GM12878 (cell line): ENCODE measurements at regions not wholly inside any gene's neighbourhood (a gene's known extent, or its start where the extent isn't known, plus 50 kb on each side); places are given as distances from the start of the nearest gene placed in this dataset.
A peak's percentile ranks its signal among the peaks of the same experiment; 100 is the strongest.

Experiments used
- ATAC-seq: fragments of 200-7000 bp; cut with Tn5 transposase; 3 replicates; pipeline ENCODE4 v1.9.1; 2020; ENCODE audit warnings: mild to moderate bottlenecking, moderate library complexity
- BruUV-seq: library from RNA; stranded (reverse); fragments of 400-500 nt; replicated peaks from 2 replicates; lab custom pipeline; 2021; lab: Mats Ljungman, UMichigan
- CTCF ChIA-PET: fragments of 300-600 bp; sonication (Branson Sonifier 250); formaldehyde crosslinking; extraction: SDS; loops from one replicate; lab custom pipeline; 2021; ENCODE audit warnings: inconsistent platforms; lab: Yijun Ruan, JAX
- POLR2A ChIA-PET: fragments of 350-600 bp; formaldehyde crosslinking; extraction: SDS; loops from one replicate; lab custom pipeline; 2021; ENCODE audit warnings: inconsistent platforms; lab: Charles Lee
- RAD21 ChIA-PET: fragments of 300-600 bp; sonication (Branson Sonifier 250); formaldehyde crosslinking; loops from one replicate; lab custom pipeline; 2023; ENCODE audit warnings: antibody characterized with exemption; ENCODE audit not compliant: unreplicated experiment; lab: Charles Lee
- SMC1A ChIA-PET: fragments of 300-600 bp; sonication (Branson Sonifier 250); formaldehyde crosslinking; loops from one replicate; lab custom pipeline; 2023; ENCODE audit not compliant: unreplicated experiment, uncharacterized antibody; lab: Charles Lee
- DNase-seq: peaks from one replicate; pipeline ENCODE4 v3.0.0-alpha.2; 2011; ENCODE audit warnings: low read depth, low spot score
- FAIRE-seq: peaks from 3 replicates; lab custom pipeline; 2011; peaks lifted over from hg19 to GRCh38; lab: Jason Lieb, UNC
- H2AFZ ChIP-seq: 2 replicates; pipeline ENCODE4 v1.6.0; 2011; ENCODE audit warnings: low read depth, low read length, control low read depth; ENCODE audit not compliant: control insufficient read depth
- H3K27ac ChIP-seq: 2 replicates; pipeline ENCODE4 v1.5.1; 2011; ENCODE audit warnings: control low read depth; ENCODE audit not compliant: control insufficient read depth, insufficient read depth
- H3K27me3 ChIP-seq, 2 experiments: replicated peaks in 1 of 2; 2 replicates each; pipeline versions ENCODE4 v1.6.0 to v1.6.1; 2011; ENCODE audit warnings: low read length in 1 of 2; ENCODE audit not compliant: control insufficient read depth in 2 of 2, insufficient read depth in 2 of 2
- H3K36me3 ChIP-seq, 2 experiments: 2 replicates each; pipeline ENCODE4 v1.5.1; 2011; ENCODE audit warnings: low read length in 1 of 2; ENCODE audit not compliant: control insufficient read depth in 2 of 2, insufficient read depth in 2 of 2
- H3K4me1 ChIP-seq: 2 replicates; pipeline ENCODE4 v1.6.1; 2011; ENCODE audit warnings: mild to moderate bottlenecking, low read length, moderate library complexity, mixed read lengths; ENCODE audit not compliant: control insufficient read depth, insufficient read depth
- H3K4me2 ChIP-seq: 2 replicates; pipeline ENCODE4 v1.6.0; 2011; ENCODE audit warnings: control low read depth; ENCODE audit not compliant: control insufficient read depth, insufficient read depth
- H3K4me3 ChIP-seq: fragments of 200-600 bp; sonication (generic); 2 replicates; pipeline ENCODE4 v1.5.1; 2016
- H3K79me2 ChIP-seq: 2 replicates; pipeline ENCODE4 v1.6.0; 2011; ENCODE audit warnings: low read length; ENCODE audit not compliant: control insufficient read depth, insufficient read depth
- H3K9ac ChIP-seq: 2 replicates; pipeline ENCODE4 v1.8.0; 2011; ENCODE audit warnings: low read length, control low read depth, mixed read lengths; ENCODE audit not compliant: control insufficient read depth, insufficient read depth
- H3K9me3 ChIP-seq: replicated peaks from 3 replicates; pipeline ENCODE4 v1.5.1; 2011; ENCODE audit warnings: mild to moderate bottlenecking, low read length; ENCODE audit not compliant: control insufficient read depth, insufficient read depth
- H4K20me1 ChIP-seq: 2 replicates; pipeline ENCODE4 v1.6.0; 2011; ENCODE audit not compliant: control insufficient read depth, insufficient read depth
- BACH1 ChIP-seq: fragments of 450-650 bp; IDR thresholded peaks from 2 replicates; pipeline ENCODE4 v1.6.1; 2017; ENCODE audit warnings: mild to moderate bottlenecking, borderline replicate concordance
- CREB1 ChIP-seq: IDR thresholded peaks from 2 replicates; pipeline ENCODE4 v1.6.1; 2012; ENCODE audit warnings: low read depth, mild to moderate bottlenecking, inconsistent platforms
- CREM ChIP-seq: IDR thresholded peaks from 2 replicates; pipeline ENCODE4 v1.6.1; 2014; ENCODE audit warnings: antibody characterized with exemption, low read depth
- EP300 ChIP-seq, 2 experiments: fragments of 150-350 bp in 1 of 2; IDR thresholded peaks; 2 replicates each; pipeline ENCODE4 v1.6.1; 2011 to 2012; ENCODE audit warnings: low read depth in 2 of 2, low read length in 2 of 2, borderline replicate concordance in 1 of 2, improper control_type of control experiment in 1 of 2, inconsistent platforms in 1 of 2; ENCODE audit not compliant: control insufficient read depth in 1 of 2
- ETV6 ChIP-seq, 2 experiments: fragments of 450-650 bp in 1 of 2; IDR thresholded peaks in 1 of 2; conservative IDR thresholded peaks in 1 of 2; 2 replicates each; pipeline ENCODE4 v1.6.1; 2014; ENCODE audit warnings: antibody characterized with exemption in 1 of 2, borderline replicate concordance in 1 of 2, low read depth in 1 of 2, mild to moderate bottlenecking in 1 of 2, moderate library complexity in 1 of 2
- FOXM1 ChIP-seq: IDR thresholded peaks from 2 replicates; pipeline ENCODE4 v1.6.1; 2012; ENCODE audit warnings: low read depth, mild to moderate bottlenecking, inconsistent platforms, low read length, moderate library complexity
- GABPA ChIP-seq: IDR thresholded peaks from 2 replicates; pipeline ENCODE4 v1.6.1; 2014; ENCODE audit warnings: antibody characterized with exemption, low read depth, mild to moderate bottlenecking, inconsistent platforms
- MTA3 ChIP-seq: IDR thresholded peaks from 2 replicates; pipeline ENCODE4 v1.6.1; 2012; ENCODE audit warnings: low read length, inconsistent platforms, borderline replicate concordance
- NFIC ChIP-seq: IDR thresholded peaks from 2 replicates; pipeline ENCODE4 v1.6.1; 2012; ENCODE audit warnings: low read depth, mild to moderate bottlenecking, inconsistent platforms, low read length, moderate library complexity
- YY1 ChIP-seq: IDR thresholded peaks from 2 replicates; pipeline ENCODE4 v1.6.1; 2011; ENCODE audit warnings: low read depth, mild to moderate bottlenecking, low read length
- ZNF217 ChIP-seq: fragments of 450-650 bp; IDR thresholded peaks from 2 replicates; pipeline ENCODE4 v1.6.1; 2017; ENCODE audit warnings: antibody characterized with exemption, mild to moderate bottlenecking
- WGBS: methylation state at CpG from one replicate; pipeline ENCODE4 v1.1.6; 2016; ENCODE audit warnings: low lambda C conversion rate; ENCODE audit not compliant: insufficient replicate concordance, insufficient coverage; ENCODE audit errors: missing lambda C conversion rate; 5-methylcytosine and 5-hydroxymethylcytosine counted together
- in situ Hi-C: fragments of 300-500 bp; cut with MboI; formaldehyde crosslinking; loops from 9 replicates; pipeline ENCODE4 v1.14.3; 2018; ENCODE audit warnings: mixed read lengths
- intact Hi-C: fragments of 100-400 bp; cut with micrococcal nuclease; formaldehyde crosslinking; loops from one replicate; pipeline ENCODE4 v1.14.2; 2022; ENCODE audit not compliant: unreplicated experiment

- TF ChIP-seq CREB1 (peak; percentile 72), FOXM1 (peak; percentile 50; the same call in 1 of the 2 replicates), GABPA (0 out of 2 replicates have a peak, but pooled peaks have one; percentile 10), BACH1 (peak; percentile 75; the same call in 1 of the 2 replicates), YY1 (peak; percentile 28; the same call in 1 of the 2 replicates), EP300 (IDR thresholded peaks at IDR 0.05; ENCODE audit: borderline replicate concordance in 1 of 2, control insufficient read depth in 1 of 2, low read depth in 2 of 2, low read length in 2 of 2) (peak; percentile 56 to 67), CREM (peak; percentile 74), MTA3 (peak; percentile 77; the same call in 1 of the 2 replicates), ZNF217 (no peak), NFIC (peak; percentile 87)
Measured at GRCh38 chr20:19937651-19938420, 79.3 kb upstream of the NAA20 start (continued).

GRCh38 chr20:19938421-19939090 lies 78.6 kb upstream of the NAA20 start:
- no peak overlapping the region for H3K9ac ChIP-seq
- RAD21 ChIA-PET: interaction anchor here (0.9 to 5.2 kb wide), 3 partner anchors 22 to 79 kb away, joined by 3 to 51 read pairs (median 6); no protein-coding TSS in a partner anchor
- TF ChIP-seq ETV6 (conservative IDR thresholded peaks at IDR 0.05 in 1 of 2, IDR thresholded peaks at IDR 0.05 in 1 of 2; ENCODE audit: borderline replicate concordance in 1 of 2, low read depth in 1 of 2): no peak
- FAIRE-seq (no peak), DNase-seq (no peak), ATAC-seq (no peak)
- H4K20me1 ChIP-seq: no peaks in the 10 kb centered on the region
- in situ Hi-C loops (no loop called here), intact Hi-C loops (no loop called here)
- H2AFZ ChIP-seq: no peak overlapping the region
- H3K4me2 ChIP-seq: no peak overlapping the region
- no peaks in the 10 kb centered on the region for H3K9me3 ChIP-seq
- H3K79me2 ChIP-seq: no peaks in the 10 kb centered on the region
- SMC1A ChIA-PET: interaction anchor here (5.1 to 8.5 kb wide), 2 partner anchors 8 to 23 kb away, joined by 44 to 139 read pairs; no protein-coding TSS in a partner anchor
- CTCF ChIA-PET: interaction anchor here (0.8 to 4.1 kb wide), 4 partner anchors 22 to 110 kb away, joined by 3 to 27 read pairs (median 4); no protein-coding TSS in a partner anchor
- no peak overlapping the region for H3K4me3 ChIP-seq
- H3K27ac ChIP-seq: no peak overlapping the region
- H3K36me3 ChIP-seq: no peaks in the 10 kb centered on the region
- H3K4me1 ChIP-seq: peaks cover 23% of the 10 kb centered on the region
- WGBS: 61% methylated on average over 4 of the region's 4 CpGs
- no TSS peak for BruUV-seq
- POLR2A ChIA-PET: no interaction called here
- H3K27me3 ChIP-seq: no peaks in the 10 kb centered on the region
